H9 (cell line): ENCODE measurements at regions not wholly inside any gene's neighbourhood (a gene's known extent, or its start where the extent isn't known, plus 50 kb on each side); places are given as distances from the start of the nearest gene placed in this dataset.

Experiments used
- DNase-seq: peaks from one replicate; pipeline ENCODE4 v3.0.0-alpha.2; 2017
- H2AFZ ChIP-seq: one replicate; pipeline ENCODE4 v1.6.1; 2013; ENCODE audit warnings: mild to moderate bottlenecking, low read length, control low read depth, moderate library complexity
- H2AK5ac ChIP-seq: 2 replicates; pipeline ENCODE4 v1.6.1; 2013; ENCODE audit warnings: low read length, control low read depth, mixed read lengths; ENCODE audit not compliant: insufficient read length
- H2BK120ac ChIP-seq: one replicate; pipeline ENCODE4 v1.6.1; 2013; ENCODE audit warnings: low read depth, mild to moderate bottlenecking, low read length, control low read depth, inconsistent platforms; ENCODE audit not compliant: poor library complexity, severe bottlenecking
- H2BK12ac ChIP-seq: 2 replicates; pipeline ENCODE4 v1.6.1; 2013; ENCODE audit warnings: low read length, control low read depth, mixed read lengths, low read depth; ENCODE audit not compliant: insufficient read length
- H2BK15ac ChIP-seq: 2 replicates; pipeline ENCODE4 v1.6.1; 2013; ENCODE audit warnings: low read depth, low read length, control low read depth
- H2BK20ac ChIP-seq: one replicate; pipeline ENCODE4 v1.6.1; 2013; ENCODE audit warnings: low read depth, mild to moderate bottlenecking, low read length, control low read depth, inconsistent platforms; ENCODE audit not compliant: poor library complexity, severe bottlenecking
- H2BK5ac ChIP-seq: 2 replicates; pipeline ENCODE4 v1.6.1; 2013; ENCODE audit warnings: low read length, control low read depth, mixed read lengths; ENCODE audit not compliant: insufficient read length
- H3K14ac ChIP-seq: 2 replicates; pipeline ENCODE4 v1.6.1; 2013; ENCODE audit warnings: low read length, control low read depth; ENCODE audit not compliant: insufficient read depth
- H3K18ac ChIP-seq: 2 replicates; pipeline ENCODE4 v1.6.1; 2013; ENCODE audit warnings: low read depth, mild to moderate bottlenecking, mixed read lengths, low read length, control low read depth; ENCODE audit not compliant: insufficient read length
- H3K23ac ChIP-seq: 2 replicates; pipeline ENCODE4 v1.6.1; 2013; ENCODE audit warnings: low read length, control low read depth, mixed read lengths, low read depth; ENCODE audit not compliant: insufficient read length
- H3K23me2 ChIP-seq: 2 replicates; pipeline ENCODE4 v1.6.1; 2013; ENCODE audit warnings: low read depth, mild to moderate bottlenecking, mixed read lengths, low read length, control low read depth; ENCODE audit not compliant: insufficient read length, poor library complexity, severe bottlenecking
- H3K27ac ChIP-seq: 2 replicates; pipeline ENCODE4 v1.5.1; 2013; ENCODE audit warnings: low read length, control low read depth, mixed read lengths, low read depth; ENCODE audit not compliant: insufficient read length
- H3K27me3 ChIP-seq: 2 replicates; pipeline ENCODE4 v1.6.1; 2013; ENCODE audit warnings: low read length, control low read depth, inconsistent platforms; ENCODE audit not compliant: insufficient read depth
- H3K4ac ChIP-seq: 2 replicates; pipeline ENCODE4 v1.6.1; 2013; ENCODE audit warnings: low read depth, mild to moderate bottlenecking, control low read depth, inconsistent platforms, low read length, moderate library complexity
- H3K4me1 ChIP-seq: 2 replicates; pipeline ENCODE4 v1.6.1; 2013; ENCODE audit warnings: low read length, control low read depth, inconsistent platforms; ENCODE audit not compliant: insufficient read depth
- H3K4me2 ChIP-seq: 2 replicates; pipeline ENCODE4 v1.6.1; 2013; ENCODE audit warnings: low read length, control low read depth, mixed read lengths; ENCODE audit not compliant: insufficient read length, insufficient read depth
- H3K56ac ChIP-seq: 2 replicates; pipeline ENCODE4 v1.6.1; 2013; ENCODE audit warnings: low read depth, mild to moderate bottlenecking, mixed read lengths, low read length, control low read depth; ENCODE audit not compliant: insufficient read length
- H3K79me1 ChIP-seq: 2 replicates; pipeline ENCODE4 v1.6.1; 2013; ENCODE audit warnings: low read depth, mild to moderate bottlenecking, moderate library complexity, low read length, control low read depth, inconsistent platforms; ENCODE audit not compliant: insufficient read depth, poor library complexity, severe bottlenecking
- H3K79me2 ChIP-seq: 2 replicates; pipeline ENCODE4 v1.6.1; 2013; ENCODE audit warnings: low read length, control low read depth, inconsistent platforms; ENCODE audit not compliant: insufficient read depth
- H3K9ac ChIP-seq: 2 replicates; pipeline ENCODE4 v1.6.1; 2013; ENCODE audit warnings: low read length, control low read depth, mixed read lengths; ENCODE audit not compliant: insufficient read length; ENCODE audit errors: extremely low read depth
- H3K9me3 ChIP-seq: one replicate; pipeline ENCODE4 v1.6.1; 2013; ENCODE audit warnings: low read depth, low read length, inconsistent platforms; ENCODE audit not compliant: control insufficient read depth
- H3T11ph ChIP-seq: one replicate; pipeline ENCODE4 v1.6.1; 2013; ENCODE audit warnings: mild to moderate bottlenecking, low read length, control low read depth, inconsistent platforms
- H4K20me1 ChIP-seq: one replicate; pipeline ENCODE4 v1.6.1; 2013; ENCODE audit not compliant: control insufficient read depth, insufficient read length, insufficient read depth
- H4K5ac ChIP-seq: 2 replicates; pipeline ENCODE4 v1.6.1; 2013; ENCODE audit warnings: low read depth, mild to moderate bottlenecking, mixed read lengths, low read length, control low read depth; ENCODE audit not compliant: insufficient read length
- H4K8ac ChIP-seq: replicated peaks from 2 replicates; pipeline ENCODE4 v1.6.1; 2013; ENCODE audit warnings: low read length, control low read depth, mixed read lengths, low read depth; ENCODE audit not compliant: insufficient read length
- H4K91ac ChIP-seq: 2 replicates; pipeline ENCODE4 v1.6.1; 2013; ENCODE audit warnings: low read depth, mild to moderate bottlenecking, moderate library complexity, mixed read lengths, low read length, control low read depth; ENCODE audit not compliant: insufficient read length
- H3K27ac Mint-ChIP-seq, 3 experiments: 2 replicates in 2 of 3; 3 replicates in 1 of 3; pipeline ENCODE4 v1.8.0; 2020 to 2021; ENCODE audit warnings: mixed read lengths in 3 of 3, mild to moderate bottlenecking in 1 of 3, moderate library complexity in 1 of 3
- H3K27me3 Mint-ChIP-seq: 2 replicates; pipeline ENCODE4 v1.8.0; 2021; ENCODE audit warnings: low read depth, mild to moderate bottlenecking, moderate library complexity, mixed read lengths
- H3K36me3 Mint-ChIP-seq, 3 experiments: 2 replicates in 2 of 3; 3 replicates in 1 of 3; pipeline ENCODE4 v1.8.0; 2020 to 2021; ENCODE audit warnings: low read depth in 3 of 3, mixed read lengths in 3 of 3; ENCODE audit not compliant: insufficient read depth in 1 of 3
- H3K4me1 Mint-ChIP-seq, 2 experiments: 2 replicates each; pipeline ENCODE4 v1.8.0; 2020; ENCODE audit warnings: mixed read lengths in 2 of 2
- H3K4me3 Mint-ChIP-seq, 2 experiments: 2 replicates in 1 of 2; 3 replicates in 1 of 2; pipeline ENCODE4 v1.8.0; 2020 to 2021; ENCODE audit warnings: mild to moderate bottlenecking in 2 of 2, mixed read lengths in 2 of 2, moderate library complexity in 1 of 2
- H3K9me3 Mint-ChIP-seq, 2 experiments: 2 replicates in 1 of 2; 3 replicates in 1 of 2; pipeline ENCODE4 v1.8.0; 2020; ENCODE audit warnings: mild to moderate bottlenecking in 2 of 2, mixed read lengths in 2 of 2, moderate library complexity in 1 of 2
- WGBS: extraction: QIAGEN DNeasy Blood & Tissue Kit; methylation state at CpG from one replicate; pipeline ENCODE4 v1.1.7; 2013; ENCODE audit warnings: missing lambda C conversion rate, low lambda C conversion rate, mixed read lengths; ENCODE audit not compliant: insufficient read length; ENCODE audit errors: extremely low coverage; 5-methylcytosine and 5-hydroxymethylcytosine counted together
- TF ChIP-seq, protein P1 (sequence below): fragments of 200-600 bp; sonication (generic); conservative IDR thresholded peaks from 3 replicates; pipeline ENCODE4 v1.8.0; 2021; ENCODE audit warnings: antibody characterized with exemption, mild to moderate bottlenecking

DNA sequence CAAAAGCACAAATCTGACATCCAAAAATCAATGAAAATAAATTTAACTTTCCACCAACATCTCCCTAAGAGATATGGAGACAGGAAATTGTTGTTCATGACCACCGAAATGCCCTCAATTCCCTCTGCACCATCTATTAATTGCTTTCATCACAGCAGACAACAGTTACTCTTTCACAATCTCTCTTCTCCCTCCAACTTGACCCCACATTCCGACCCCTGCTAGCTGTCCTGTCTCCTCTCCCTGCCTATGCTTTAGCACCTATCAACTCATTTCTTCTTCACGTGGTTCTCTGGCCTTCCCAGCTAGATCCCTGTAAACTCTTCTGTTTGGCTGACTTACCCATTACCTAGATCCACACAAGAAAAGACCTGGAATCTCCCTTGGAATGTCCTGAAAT lies 173.9 kb upstream of the ADAMTS9 start:
- Histone ChIP-seq H3K4ac (no peak overlapping the region), H4K8ac (no peak overlapping the region), H3K4me2 (no peak overlapping the region), H4K20me1 (no peaks in the 10 kb centered on the region), H3K27ac (no peak overlapping the region), H3K4me1 (peaks cover 6% of the 10 kb centered on the region; the same call in 1 of the 2 replicates), H3T11ph (no peak overlapping the region), H3K27me3 (no peaks in the 10 kb centered on the region), H3K14ac (no peak overlapping the region), H3K56ac (no peak overlapping the region), H3K18ac (no peak overlapping the region), H2BK12ac (no peak overlapping the region), H3K23ac (no peak overlapping the region), H2BK5ac (no peak overlapping the region), H4K91ac (no peak overlapping the region), H3K23me2 (no peaks in the 10 kb centered on the region), H2AK5ac (no peak overlapping the region), H3K79me2 (no peaks in the 10 kb centered on the region), H2BK20ac (no peak overlapping the region), H4K5ac (no peak overlapping the region), H3K79me1 (no peaks in the 10 kb centered on the region), H2AFZ (no peak overlapping the region), H2BK15ac (no peak overlapping the region), H2BK120ac (no peak overlapping the region), H3K9ac (no peak overlapping the region), H3K9me3 (no peaks in the 10 kb centered on the region)
- no peaks in the 10 kb centered on the region; a peak in 1 of 5 replicates for H3K9me3 Mint-ChIP-seq
- H3K4me3 Mint-ChIP-seq: no peak overlapping the region
- no peaks in the 10 kb centered on the region; the same call in none of the 2 replicates for H3K27me3 Mint-ChIP-seq
- no CpG with 5 or more reads among the region's 3 CpGs for WGBS
- no peak for DNase-seq
- H3K36me3 Mint-ChIP-seq: no peaks in the 10 kb centered on the region
- TF ChIP-seq, protein P1, sequence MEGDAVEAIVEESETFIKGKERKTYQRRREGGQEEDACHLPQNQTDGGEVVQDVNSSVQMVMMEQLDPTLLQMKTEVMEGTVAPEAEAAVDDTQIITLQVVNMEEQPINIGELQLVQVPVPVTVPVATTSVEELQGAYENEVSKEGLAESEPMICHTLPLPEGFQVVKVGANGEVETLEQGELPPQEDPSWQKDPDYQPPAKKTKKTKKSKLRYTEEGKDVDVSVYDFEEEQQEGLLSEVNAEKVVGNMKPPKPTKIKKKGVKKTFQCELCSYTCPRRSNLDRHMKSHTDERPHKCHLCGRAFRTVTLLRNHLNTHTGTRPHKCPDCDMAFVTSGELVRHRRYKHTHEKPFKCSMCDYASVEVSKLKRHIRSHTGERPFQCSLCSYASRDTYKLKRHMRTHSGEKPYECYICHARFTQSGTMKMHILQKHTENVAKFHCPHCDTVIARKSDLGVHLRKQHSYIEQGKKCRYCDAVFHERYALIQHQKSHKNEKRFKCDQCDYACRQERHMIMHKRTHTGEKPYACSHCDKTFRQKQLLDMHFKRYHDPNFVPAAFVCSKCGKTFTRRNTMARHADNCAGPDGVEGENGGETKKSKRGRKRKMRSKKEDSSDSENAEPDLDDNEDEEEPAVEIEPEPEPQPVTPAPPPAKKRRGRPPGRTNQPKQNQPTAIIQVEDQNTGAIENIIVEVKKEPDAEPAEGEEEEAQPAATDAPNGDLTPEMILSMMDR: no peak
- H3K27ac Mint-ChIP-seq: no peak overlapping the region
- peaks cover 26 to 31% of the 10 kb centered on the region in 2 experiments for H3K4me1 Mint-ChIP-seq
